ENCODE measurements at regions not wholly inside any gene's neighbourhood (a gene's known extent, or its start where the extent isn't known, plus 50 kb on each side); places are given as distances from the start of the nearest gene placed in this dataset.
"Not testable (repeated sequence)": the region's sequence is repeated elsewhere in the genome, so short reads cannot be mapped to it uniquely, and the experiment has no call there.

DNA sequence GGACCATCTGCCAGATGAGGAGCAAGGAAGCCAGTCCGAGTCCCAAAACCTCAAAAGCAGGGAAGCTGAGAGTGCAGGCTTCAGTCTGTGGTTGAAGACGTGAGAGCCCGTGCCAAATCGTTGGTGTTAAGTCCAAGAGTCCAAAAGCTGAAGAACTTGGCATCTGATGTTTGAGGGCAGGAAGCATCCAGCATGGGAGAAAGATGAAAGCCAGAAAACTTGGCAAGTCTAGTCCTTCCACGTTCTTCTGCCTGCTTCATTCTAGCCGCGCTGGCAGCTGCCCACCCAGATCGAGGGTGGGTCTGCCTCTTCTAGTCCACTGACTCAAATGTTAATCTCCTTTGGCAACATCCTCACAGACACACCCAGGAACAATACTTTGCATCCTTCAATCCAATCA is 293.8 kb downstream of the RDH14 start:
- DNase-seq (ENCODE audit: low read depth in 4 of 4, low spot score in 1 of 4) = not testable (repeated sequence)

DNA sequence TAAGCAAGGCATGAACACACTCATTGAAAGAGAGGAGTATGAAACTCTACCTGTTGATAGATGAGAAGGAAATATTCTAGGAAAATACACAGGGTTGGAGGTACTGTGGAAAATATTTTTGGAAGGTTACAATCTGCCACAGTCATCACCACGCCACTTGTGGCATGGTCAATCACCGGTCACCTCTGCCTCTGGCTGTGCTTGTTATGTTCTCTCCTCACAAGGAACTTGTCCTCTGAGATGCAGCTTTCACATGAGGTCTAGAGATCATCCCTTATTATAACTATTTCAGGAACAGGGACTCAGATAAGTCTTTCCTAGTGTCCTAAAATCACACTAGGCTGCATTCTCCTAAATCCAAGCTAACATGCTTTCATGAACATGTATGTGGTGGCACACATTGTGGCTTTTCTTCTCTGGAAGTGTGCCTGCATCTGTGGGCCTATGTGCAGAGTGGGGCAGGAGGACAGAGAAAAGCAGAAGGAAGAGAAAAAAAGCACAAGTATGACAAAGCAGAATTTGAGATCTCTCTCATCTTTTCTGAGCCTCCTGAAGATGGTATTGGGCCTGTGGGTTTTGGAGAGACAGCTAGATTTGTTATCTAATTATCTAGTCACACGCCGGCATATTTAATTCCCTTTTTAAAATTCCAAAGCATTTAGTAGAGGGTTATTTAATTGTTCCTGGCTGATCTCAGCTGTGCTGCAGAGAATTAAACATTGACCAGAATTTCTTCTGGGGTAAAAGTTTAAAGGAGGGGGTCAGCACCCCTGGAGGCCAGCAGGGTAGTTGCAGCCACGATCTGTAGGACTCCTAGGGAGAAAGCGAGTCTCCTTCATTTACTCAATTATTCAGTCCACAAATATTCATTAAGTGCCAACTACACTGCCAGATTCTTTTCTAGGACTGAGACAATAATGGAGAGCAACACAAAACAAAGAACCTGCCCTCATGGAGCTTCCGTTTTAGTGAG is 294.6 kb downstream of the RDH14 start:
- DNase-seq (ENCODE audit: low read depth in 4 of 4, low spot score in 1 of 4) = no peak

DNA sequence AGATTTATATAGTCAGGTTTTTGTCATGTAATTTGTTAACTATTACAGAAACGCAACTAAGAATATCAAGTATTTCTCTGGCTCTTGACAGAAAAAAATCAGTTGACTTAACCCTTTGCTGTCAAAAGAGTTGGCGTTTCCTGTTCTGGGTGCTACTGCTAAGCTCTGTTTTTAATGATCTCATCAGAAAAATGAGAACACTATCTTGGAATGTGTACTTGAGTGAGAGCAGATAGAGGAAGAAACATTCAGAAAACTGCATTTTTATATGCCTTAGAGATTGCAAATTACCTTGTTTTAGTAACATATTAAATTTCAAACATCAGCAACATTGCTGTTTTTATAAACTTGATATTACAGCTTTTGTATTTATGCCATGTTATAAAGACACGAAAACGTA is 297.9 kb downstream of the RDH14 start:
- no peak for DNase-seq (ENCODE audit: low read depth in 4 of 4, low spot score in 1 of 4)

DNA sequence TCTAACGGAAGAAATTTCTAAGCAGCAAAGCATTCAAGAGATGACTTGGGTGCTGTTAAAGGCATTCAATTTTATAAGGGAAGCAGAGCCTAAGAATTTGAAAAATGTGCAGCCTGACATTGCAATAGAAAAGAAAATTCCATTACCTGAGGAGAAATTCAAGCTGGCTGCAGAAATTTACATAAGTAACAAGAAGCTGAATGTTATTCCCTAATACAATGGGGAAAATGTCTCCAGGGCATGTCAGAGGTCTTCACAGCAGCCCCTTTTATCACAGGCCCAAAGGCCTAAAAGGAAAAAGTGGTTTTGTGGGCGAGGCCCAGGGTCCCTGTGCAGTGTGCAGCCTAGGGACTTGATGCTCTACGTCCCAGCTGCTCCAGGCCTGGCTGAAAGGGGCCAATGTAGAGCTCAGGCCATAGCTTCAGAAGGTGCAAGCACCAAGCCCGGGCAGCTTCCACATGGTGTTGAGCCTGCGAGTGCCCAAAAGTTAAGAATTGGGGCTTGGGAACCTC is 306.7 kb downstream of the RDH14 start:
- no peak for DNase-seq (ENCODE audit: low read depth in 4 of 4, low spot score in 1 of 4)

DNA sequence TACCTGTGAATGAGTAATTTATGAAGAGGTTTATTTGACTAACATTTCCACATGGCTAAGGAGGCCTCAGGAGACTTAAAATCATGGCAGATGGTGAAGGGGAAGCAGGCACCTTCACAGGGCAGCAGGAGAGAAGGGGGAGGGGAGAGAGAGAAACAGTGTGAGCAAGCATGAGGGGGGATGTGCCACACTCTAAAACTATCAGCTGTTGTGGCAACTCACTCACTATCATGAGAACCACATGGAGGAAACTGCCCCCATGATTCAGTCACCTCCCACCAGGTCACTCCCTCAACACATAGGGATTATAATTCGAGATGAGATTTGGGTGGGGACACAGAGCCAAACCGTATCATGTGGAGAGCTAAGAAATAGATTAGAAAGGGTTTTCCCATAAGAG is 309.0 kb downstream of the RDH14 start:
- no peak for DNase-seq (ENCODE audit: low read depth in 4 of 4, low spot score in 1 of 4)

DNA sequence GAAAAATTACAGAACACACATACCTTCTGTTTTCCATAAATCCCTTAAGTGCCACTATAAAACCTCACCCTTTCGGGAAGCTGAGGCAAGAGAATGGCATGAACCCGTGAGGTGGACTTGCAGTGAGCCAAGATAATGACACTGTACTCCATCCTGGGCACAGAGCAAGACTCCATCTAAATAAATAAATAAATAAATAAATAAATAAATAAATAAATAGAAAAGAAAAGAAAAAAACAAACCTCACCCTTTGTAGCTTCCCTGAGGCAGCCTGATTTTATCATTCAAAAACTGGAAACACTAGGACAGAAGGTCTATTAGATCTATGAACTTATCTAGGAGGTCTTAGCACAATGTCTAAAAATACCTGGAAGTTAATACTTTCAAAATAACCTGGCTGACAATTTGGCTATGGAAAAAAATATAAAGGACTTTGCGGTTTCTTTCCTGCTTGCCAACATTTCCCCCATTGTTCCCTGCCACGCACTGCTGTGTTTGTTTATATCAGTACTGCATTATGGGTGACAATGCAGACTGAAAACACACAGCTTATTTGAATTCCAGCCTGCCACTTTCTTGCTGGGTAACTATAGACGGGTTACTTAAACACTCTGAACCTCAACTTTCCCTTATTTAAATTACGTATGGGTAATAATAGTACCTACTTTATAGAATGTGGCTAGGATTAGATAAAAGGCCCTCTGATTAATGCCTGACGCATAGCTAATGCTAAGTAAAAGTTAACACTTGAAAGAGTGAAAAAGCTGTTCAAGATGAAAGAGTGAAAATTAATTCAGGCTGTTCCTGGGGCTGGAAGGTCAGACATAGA is 313.0 kb downstream of the RDH14 start:
- DNase-seq (ENCODE audit: low read depth in 4 of 4, low spot score in 1 of 4) = no peak

DNA sequence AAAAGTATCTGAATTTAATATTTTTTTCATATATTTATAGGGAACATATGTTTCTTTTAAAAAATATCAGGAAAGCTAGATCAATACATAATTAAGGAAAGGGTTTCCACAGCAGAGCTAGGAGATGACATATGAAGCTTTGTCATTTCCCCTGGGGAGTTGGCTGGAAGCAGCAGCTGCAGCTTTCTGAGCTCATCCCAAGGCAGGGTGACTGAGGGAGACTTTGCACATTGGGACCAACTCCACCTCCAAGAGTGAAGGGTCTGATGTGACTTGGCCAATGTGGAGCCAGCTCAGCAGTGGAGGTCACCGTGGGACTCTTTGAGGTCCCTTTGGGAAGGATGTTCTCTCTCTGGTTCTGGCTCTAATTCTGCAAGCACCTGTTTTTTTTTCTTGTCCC is 315.1 kb downstream of the RDH14 start:
- DNase-seq (ENCODE audit: low read depth in 4 of 4, low spot score in 1 of 4) = no peak

DNA sequence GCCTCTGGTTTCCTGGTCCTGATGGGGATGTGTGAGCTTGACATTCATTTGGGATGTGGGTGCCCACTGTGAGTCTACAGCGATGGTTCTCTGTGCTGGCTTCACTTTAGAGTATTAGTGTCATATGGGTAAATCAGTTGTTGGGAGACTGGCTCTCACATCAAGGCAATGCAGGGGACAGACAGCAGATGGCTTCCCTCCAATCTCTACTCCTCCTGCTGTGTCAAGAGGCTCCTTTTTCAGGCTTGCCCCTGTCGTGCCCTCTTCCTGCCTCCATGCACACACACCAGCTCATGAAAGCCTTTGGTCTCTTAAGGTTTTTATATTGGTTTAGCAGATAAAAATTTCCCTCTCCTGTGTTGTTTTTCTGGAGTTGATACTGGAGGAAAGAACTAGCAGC is 315.6 kb downstream of the RDH14 start:
- no peak for DNase-seq (ENCODE audit: low read depth in 4 of 4, low spot score in 1 of 4)

DNA sequence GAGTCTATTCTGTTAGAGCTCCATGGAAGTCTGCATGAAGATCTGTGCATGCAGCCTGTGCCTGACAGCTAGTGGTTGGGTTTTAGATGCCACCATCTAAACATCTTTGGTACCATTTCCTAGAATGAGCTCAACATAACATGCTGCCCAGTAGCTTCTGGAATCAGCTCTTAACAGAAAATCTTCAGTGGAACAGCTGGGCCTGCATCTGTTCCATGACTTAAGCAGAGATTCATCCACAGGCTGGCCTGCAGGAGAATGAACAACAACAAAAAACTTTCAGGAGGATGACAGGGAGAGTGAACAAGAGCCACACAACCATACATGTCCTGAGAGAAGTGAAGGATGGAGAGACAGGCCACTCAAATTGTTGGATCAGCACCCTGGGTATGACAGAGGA is 316.6 kb downstream of the RDH14 start:
- no peak for DNase-seq (ENCODE audit: low read depth in 4 of 4, low spot score in 1 of 4)

DNA sequence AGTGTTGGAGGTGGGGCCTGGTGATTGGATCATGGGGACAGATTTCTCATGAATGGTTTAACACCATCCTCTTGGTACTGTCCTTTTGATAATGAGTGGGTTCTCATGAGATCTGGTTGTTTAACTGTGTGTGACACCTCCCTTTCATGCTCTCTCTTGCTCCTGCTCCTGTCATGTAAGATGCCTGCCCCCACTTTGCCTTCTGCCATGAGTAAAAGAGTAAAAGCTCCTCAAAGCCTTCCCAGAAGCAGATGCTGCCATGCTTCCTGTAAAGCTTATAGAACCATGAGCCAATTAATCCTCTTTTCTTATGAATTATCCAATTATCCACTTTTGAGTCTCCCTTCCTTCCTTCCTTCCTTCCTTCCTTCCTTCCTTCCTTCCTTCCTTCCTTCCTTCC is 317.7 kb downstream of the RDH14 start:
- no peak for DNase-seq (ENCODE audit: low read depth in 4 of 4, low spot score in 1 of 4)

DNA sequence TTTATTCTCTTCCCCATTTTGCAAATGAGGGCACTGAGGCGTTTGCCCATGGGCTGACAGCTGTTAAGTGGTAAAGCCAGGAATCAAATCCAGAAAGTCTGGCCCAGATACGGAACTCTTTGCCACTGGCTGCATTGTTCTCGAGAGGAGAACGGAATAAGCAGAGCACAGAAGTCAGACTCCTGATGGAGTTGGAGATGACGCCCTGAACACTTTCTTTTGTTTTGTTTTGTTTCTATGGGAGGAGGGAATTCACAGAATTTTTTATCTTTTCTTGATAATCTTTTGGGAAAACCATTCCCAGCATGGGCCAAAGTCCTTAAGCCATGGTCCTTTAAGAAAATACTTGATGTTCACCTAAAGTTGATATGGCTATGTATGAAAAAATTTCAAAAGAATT is 322.2 kb downstream of the RDH14 start:
- no peak for DNase-seq (ENCODE audit: low read depth in 4 of 4, low spot score in 1 of 4)

DNA sequence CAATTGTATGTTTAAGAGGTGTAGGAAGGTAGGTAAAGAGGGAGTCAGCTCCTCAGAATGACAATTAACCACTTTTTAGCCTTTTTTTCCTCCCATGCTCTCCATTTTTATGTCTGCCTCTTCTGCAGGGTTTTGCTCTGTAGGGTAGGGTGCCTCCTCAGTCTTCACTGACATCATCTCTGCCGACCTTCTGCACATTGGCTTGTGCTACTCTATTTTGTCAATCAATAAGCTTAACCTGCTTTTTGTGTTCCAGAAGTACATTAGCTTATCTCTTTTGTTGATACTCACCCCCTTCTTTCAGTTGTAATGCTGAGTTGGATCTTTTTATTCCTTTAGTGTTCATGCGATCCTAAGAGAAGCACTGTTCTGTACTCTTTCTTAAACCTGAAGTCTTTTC is 323.2 kb downstream of the RDH14 start:
- no peak for DNase-seq (ENCODE audit: low read depth in 4 of 4, low spot score in 1 of 4)

DNA sequence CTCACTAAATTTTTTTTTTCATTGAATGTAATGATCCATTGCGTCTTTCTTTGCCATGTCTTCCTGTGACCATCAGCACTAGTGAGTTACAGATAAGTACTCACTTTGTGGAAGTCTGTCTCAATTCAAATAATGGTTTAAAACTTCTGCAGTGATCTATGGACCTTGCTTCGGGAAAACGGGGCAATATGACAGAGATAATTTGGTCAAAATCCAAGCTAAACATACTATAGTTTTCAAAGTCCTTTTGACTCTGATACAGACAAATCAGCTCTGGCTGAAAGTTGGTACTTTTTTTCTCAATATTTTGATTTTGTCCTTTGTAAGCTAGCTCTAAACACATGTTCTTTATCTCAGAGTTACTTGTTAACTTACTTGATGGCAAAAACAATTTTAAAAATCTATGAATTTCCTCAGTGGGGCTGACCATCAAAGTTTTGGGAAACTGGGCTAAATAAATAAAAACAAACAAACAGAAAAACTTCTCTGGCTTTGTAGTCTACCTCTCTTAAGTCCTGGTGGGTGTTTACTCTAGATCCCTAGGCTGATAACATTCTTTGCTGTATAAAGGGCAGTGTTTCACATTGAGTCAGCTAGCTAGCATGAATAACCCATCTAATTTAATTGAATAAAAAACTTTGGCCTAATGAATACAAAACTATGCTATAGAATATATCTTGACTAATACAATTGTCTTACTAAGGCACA is 327.6 kb downstream of the RDH14 start:
- no peak for DNase-seq (ENCODE audit: low read depth in 4 of 4, low spot score in 1 of 4)

DNA sequence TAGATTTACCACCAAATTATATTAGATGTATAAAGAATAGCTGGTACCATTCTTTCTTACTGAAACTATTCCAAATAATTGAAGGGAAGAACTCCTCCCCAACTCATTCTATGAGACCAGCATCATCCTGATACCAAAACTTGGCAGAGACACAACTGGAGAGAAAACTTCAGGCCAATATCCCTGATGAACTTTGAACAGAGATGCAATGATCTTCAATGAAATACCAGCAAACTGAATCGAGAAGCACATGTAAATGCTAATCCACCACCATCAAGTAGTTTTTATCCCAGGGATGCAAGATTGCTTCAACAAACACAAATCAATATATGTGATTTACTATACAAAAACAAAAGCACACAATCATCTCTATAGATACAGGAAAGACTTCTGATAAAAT is 329.8 kb downstream of the RDH14 start:
- DNase-seq (ENCODE audit: low read depth in 4 of 4, low spot score in 1 of 4) = no peak

DNA sequence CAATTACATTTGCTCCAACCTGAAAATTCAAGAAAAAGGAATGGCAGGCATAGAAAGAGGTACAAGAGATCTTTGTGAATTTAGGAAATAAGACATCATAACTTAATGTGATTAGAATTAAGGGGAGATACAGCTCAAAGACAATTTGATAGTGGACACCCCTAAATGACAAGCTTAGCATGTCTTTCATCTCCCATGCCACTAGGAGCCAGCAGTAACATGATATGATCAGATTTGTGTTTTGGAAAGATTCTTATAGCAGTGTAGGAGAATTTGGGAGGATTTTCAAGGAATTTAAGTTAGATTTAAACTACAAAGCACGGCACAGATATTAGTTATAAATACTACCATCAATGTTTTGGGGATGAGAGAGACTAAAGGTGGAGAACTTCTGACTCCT is 340.8 kb downstream of the RDH14 start:
- no peak for DNase-seq (ENCODE audit: low read depth in 4 of 4, low spot score in 1 of 4)

DNA sequence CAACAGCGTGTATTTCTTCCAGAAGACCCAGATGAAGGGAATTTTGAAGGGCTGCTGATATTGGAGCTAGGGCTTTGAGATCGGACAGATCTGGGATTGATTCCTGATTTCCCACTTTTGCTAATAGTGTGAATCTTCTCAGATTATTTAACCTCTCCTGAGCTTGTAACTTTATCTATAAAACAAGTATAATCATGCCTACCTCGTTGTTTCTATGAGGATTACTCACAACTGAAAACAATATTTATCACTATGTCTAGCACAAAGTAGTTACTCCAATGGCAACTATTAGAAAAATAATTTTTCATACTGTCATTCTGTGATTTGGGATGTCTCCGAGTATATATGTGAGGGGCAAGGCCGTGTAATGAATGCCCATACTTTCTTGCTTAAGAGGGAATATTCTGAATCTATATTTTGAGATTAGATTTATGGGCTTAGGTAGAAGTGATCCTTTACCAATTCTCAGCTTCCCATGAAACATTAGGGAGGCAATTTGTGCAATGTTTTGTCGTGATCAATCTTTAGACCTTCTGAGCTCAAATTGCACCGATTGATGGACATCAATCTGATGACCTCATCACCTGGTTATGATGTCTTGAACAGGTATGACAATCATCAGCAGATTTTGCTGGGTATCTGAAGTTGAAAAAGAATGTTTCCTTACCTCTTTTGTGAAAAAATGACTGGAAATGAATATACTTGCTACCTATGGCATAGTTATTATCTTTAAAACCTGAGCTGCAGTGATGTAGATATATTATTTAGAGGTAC is 339.9 kb downstream of the KCNS3 start:
- DNase-seq (ENCODE audit: low read depth in 4 of 4, low spot score in 1 of 4) = no peak

DNA sequence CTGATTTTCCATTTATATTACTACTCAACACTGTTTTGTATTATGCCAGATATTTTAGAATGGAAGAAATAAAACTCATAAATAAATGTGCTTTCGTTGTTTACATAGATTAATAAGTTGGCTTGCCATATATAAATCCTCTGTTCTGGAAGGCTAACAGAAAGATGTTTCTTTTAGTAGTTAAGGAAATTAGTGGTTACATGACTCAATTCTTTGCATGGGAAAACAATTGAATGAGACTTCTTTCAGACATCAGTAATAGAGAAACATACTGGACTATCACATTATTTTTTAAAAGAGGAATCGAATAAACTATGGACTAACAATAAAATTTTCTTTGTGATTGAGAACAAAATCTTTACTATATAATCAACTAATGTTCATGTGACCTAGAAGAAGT is 336.5 kb downstream of the KCNS3 start:
- DNase-seq (ENCODE audit: low read depth in 4 of 4, low spot score in 1 of 4) = no peak

DNA sequence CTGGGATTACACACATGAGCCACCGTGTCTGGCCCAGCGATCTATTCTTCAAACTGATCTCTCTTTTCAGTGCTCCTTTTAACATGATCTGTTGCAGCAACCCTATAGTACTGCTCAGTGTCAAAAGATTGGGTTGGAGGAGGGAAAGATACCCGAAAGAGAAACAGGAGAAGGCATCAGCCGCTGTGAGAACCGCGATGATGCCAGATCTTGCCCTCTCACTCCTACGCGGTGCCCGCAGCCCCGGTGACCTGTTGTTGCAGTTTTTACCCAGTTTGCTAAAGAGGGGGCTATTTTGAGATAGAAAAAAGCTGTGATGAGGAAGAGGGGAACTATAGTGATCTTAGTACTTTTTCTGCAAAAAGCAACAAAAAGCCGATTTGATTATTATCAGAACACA is 335.5 kb downstream of the KCNS3 start:
- DNase-seq (ENCODE audit: low read depth in 4 of 4, low spot score in 1 of 4) = no peak

DNA sequence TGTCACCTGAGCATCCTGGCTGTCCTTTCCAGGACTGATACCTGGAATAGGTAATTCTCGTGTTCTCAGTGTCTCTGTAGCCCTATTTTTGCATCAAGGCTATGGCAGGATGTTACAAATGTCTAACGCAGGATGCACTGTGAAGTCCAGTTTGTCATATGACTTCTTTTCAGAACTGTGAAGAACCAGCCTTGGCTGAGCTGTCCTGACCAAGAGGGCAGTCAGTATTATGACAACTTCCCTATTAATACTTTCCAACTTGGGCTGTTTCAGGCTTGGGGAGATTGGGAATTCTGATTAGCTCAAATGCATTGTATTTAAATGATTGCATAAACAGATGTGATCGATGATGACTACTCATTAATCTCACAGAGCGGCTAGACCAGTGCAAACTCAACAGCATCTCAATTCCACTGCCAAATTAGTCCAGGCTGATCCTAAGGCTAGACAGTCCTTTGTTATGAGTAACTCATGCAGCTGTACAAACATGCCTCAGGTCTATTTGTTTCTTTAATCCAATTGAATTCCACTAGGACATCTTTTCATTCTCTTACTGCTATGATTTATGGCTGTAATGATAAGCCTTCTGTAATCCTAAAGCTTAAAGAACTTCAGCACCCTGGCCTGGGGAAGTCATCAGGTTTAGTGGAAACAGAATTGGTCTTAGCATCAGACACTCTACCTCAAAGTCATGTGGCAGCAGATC is 331.6 kb downstream of the KCNS3 start:
- DNase-seq (ENCODE audit: low read depth in 4 of 4, low spot score in 1 of 4) = no peak

DNA sequence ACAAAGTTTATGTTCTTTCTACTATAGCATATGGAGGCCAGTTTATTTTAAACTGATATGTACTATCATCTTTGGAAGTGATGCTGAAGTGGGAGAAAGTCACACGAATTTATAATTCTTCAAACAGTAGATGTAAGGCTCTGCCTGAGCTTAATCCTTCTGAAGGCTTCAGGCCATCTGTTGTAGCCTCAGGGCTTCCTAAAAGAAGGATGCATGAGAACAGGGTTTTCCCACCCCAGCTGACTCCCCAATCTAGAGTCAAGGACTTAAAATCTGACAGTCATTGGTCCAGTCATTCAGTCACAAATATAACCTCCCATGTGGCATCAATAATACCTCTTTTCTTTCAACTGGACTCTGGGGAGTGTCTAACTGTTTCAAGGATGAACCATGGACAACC is 330.5 kb downstream of the KCNS3 start:
- DNase-seq (ENCODE audit: low read depth in 4 of 4, low spot score in 1 of 4) = no peak
